ENCODE measurements at regions not wholly inside any gene's neighbourhood (a gene's known extent, or its start where the extent isn't known, plus 50 kb on each side); places are given as distances from the start of the nearest gene placed in this dataset.

DNA sequence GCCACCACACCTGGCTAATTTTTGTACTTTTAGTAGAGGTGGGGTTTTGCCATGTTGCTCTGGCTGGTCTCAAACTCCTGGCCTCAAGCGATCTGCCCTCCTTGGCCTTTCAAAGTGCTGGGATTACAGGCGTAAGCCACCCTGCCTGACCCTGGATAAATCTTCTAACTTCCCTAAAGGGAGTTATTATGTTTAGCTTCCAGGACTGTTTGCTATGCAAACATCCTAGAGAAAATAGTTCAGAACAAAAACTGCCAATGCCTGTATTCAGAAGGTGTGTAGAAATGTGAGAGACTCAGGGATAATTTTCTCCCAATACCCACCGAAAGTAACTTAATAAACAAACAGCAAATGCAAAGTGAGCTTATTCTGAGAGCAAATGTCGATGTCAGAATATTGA is 301.2 kb downstream of the TGFB2 start:
- ChIA-PET POLR2A (ENCODE audit: low non-redundant PET) (no interaction called here), CTCF (no interaction called here)
- no peak overlapping the region for H3K27ac ChIP-seq
- no peak for TF ChIP-seq CTCF (conservative IDR thresholded peaks at IDR 0.05; ENCODE audit: low read depth)
- no peak for DNase-seq (ENCODE audit: low spot score)

DNA sequence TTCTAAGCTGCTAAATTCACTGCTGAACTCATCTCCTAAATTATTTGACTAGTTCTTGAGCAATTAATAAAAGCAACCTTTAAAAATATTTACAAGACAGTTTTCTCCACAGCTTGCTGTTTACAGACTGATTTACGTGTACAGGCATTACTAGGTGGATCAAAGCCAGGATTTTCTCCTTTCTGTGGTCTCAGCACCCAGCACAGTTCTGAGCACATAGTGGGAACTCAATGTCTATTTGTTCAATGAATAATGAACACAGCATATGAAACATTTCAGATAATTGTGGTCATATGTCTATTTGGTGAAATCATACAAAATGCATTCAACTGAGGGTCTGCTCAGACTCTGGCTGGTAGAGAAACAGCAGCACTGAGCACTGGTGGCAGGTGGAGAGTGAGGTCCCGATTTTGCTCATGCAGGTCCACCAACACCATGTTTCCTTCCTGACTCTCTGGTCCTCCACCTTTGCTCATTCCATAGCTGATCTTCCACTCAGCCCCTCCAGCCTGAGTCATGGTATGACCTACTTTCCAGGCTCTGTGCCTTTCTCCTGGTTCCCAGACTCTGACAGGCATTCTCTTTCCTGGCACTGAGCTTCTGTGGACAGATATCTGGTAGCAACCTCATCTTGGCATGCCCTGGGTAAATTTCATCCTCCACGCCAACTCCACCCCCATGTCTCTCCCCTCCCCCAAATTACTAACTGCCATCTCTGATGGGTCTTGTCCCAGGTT is 311.3 kb downstream of the TGFB2 start:
- CTCF ChIA-PET = no interaction called here
- H3K27ac ChIP-seq = no peak overlapping the region
- POLR2A ChIA-PET (ENCODE audit: low non-redundant PET) = no interaction called here
- no peak for DNase-seq (ENCODE audit: low spot score)
- no peak for TF ChIP-seq CTCF (conservative IDR thresholded peaks at IDR 0.05; ENCODE audit: low read depth)

DNA sequence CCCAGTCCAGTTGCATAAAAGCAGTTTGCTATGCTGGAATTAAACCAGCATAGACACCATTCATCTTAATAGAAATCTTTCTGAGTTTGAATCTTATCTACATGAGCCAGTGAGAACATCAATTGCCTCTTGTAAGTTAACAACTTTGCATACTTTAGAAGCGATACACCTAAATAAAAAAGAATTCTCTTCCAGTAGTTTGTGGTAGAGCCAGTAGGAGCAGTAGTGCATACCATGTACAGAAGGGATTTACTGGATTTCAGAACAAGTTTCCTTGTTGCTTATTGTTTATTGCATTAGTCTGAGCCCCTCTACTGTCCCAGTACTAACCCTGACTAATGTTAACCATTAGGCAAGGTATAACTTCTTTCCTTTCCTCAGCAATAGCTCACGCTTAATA is 313.1 kb downstream of the TGFB2 start:
- ChIA-PET CTCF (no interaction called here), POLR2A (ENCODE audit: low non-redundant PET) (no interaction called here)
- TF ChIP-seq CTCF (conservative IDR thresholded peaks at IDR 0.05; ENCODE audit: low read depth) = no peak
- H3K27ac ChIP-seq = no peak overlapping the region
- DNase-seq (ENCODE audit: low spot score) = no peak

DNA sequence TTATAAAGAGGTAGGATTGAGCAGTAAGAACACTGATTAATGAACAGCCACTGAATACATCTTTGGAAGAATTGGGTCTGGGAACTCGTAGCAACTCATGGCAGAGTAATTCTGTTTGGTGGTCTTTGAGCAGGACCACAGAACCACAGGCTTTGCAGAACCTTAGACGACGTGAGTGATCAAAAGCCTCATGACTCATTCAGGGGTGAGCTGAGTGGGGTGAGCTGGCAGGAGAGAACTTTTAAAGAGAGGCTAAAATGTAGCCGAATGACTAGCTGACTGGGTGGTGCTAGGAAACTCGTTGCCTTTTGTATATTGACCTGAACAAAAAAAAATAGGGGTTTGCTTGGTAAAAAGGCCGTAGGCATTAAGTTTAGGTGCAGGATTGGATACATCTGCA is 313.8 kb downstream of the TGFB2 start:
- no peak overlapping the region for H3K27ac ChIP-seq
- no peak for TF ChIP-seq CTCF (conservative IDR thresholded peaks at IDR 0.05; ENCODE audit: low read depth)
- ChIA-PET POLR2A (ENCODE audit: low non-redundant PET) (no interaction called here), CTCF (interaction anchor here (0.6 to 0.7 kb wide), 2 partner anchors 29 to 58 kb away, joined by 3 to 4 read pairs; no protein-coding TSS in a partner anchor)
- peak; percentile 74 for DNase-seq (ENCODE audit: low spot score)

- ChIA-PET CTCF (no interaction called here), POLR2A (ENCODE audit: low non-redundant PET) (no interaction called here)
- no peak for TF ChIP-seq CTCF (conservative IDR thresholded peaks at IDR 0.05; ENCODE audit: low read depth)
- no peak overlapping the region for H3K27ac ChIP-seq
- DNase-seq (ENCODE audit: low spot score) = peak; percentile 17
These were observed 315.0 kb downstream of the TGFB2 start for GRCh38 chr1:218659911-218660677.

DNA sequence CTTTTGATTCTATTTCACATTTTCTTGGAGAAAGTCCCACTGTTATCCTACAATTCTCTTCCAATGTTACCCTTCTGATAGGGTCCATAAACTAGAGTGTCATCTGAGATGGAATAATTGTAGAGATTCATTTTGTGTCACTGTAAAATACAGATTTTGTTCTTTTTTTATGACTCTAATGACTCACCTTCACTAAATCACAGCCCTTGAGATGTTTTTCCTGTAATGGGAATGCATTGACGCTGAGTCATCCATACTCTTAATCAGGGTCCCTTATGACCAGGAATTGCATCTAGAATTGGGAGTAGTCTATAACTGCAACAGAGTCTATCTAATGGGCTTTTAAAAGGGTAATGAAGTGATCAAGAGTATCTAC is 315.5 kb downstream of the TGFB2 start:
- ChIA-PET CTCF (interaction anchor here (0.6 kb wide), 1 partner anchor 81 kb away, joined by 4 read pairs; no protein-coding TSS in a partner anchor), POLR2A (ENCODE audit: low non-redundant PET) (no interaction called here)
- no peak overlapping the region for H3K27ac ChIP-seq
- DNase-seq (ENCODE audit: low spot score) = peak; percentile 81
- no peak for TF ChIP-seq CTCF (conservative IDR thresholded peaks at IDR 0.05; ENCODE audit: low read depth)
